IMR-90 (cell line): ENCODE measurements at regions not wholly inside any gene's neighbourhood (a gene's known extent, or its start where the extent isn't known, plus 50 kb on each side); places are given as distances from the start of the nearest gene placed in this dataset.

ENCODE experiments used
- ATAC-seq: fragments of 200-7000 bp; cut with Tn5 transposase; 2 replicates; pipeline ENCODE4 v1.9.1; 2020; ENCODE audit warnings: low read depth, mild to moderate bottlenecking, moderate library complexity
- BruUV-seq: library from RNA; stranded (reverse); fragments of 400-500 nt; replicated peaks from 2 replicates; lab custom pipeline; 2021; lab: Mats Ljungman, UMichigan
- CTCF ChIA-PET: fragments of 300-600 bp; formaldehyde crosslinking; extraction: SDS; loops from one replicate; lab custom pipeline; 2021; ENCODE audit warnings: antibody characterized with exemption; lab: Yijun Ruan, JAX
- POLR2A ChIA-PET: fragments of 300-600 bp; sonication (Branson Sonifier 250); formaldehyde crosslinking; loops from one replicate; lab custom pipeline; 2022; ENCODE audit warnings: antibody characterized with exemption; ENCODE audit not compliant: unreplicated experiment; lab: Charles Lee
- DNase-seq: peaks from one replicate; pipeline ENCODE4 v3.0.0; 2013
- H2AFZ ChIP-seq: replicated peaks from 2 replicates; pipeline ENCODE3; 2013; ENCODE audit warnings: low read length, mild to moderate bottlenecking; ENCODE audit not compliant: poor library complexity
- H2AK5ac ChIP-seq: 2 replicates; pipeline ENCODE4 v1.6.1; 2013; ENCODE audit warnings: low read depth, low read length, inconsistent platforms
- H2AK9ac ChIP-seq: replicated peaks from 2 replicates; pipeline ENCODE3; 2013; ENCODE audit warnings: mild to moderate bottlenecking, low read depth, low read length, moderate library complexity; ENCODE audit not compliant: poor library complexity
- H2BK120ac ChIP-seq: 2 replicates; pipeline ENCODE4 v1.6.1; 2013; ENCODE audit warnings: low read depth, low read length, inconsistent platforms
- H2BK15ac ChIP-seq: 3 replicates; pipeline ENCODE4 v1.6.1; 2013; ENCODE audit warnings: low read depth, low read length, inconsistent platforms
- H2BK20ac ChIP-seq: 2 replicates; pipeline ENCODE4 v1.6.1; 2013; ENCODE audit warnings: low read depth, mild to moderate bottlenecking, inconsistent platforms, low read length, moderate library complexity
- H2BK5ac ChIP-seq: 2 replicates; pipeline ENCODE4 v1.6.1; 2013; ENCODE audit warnings: mild to moderate bottlenecking, low read depth, low read length, inconsistent platforms; ENCODE audit not compliant: poor library complexity, severe bottlenecking
- H3K14ac ChIP-seq: replicated peaks from 2 replicates; pipeline ENCODE4 v1.6.1; 2013; ENCODE audit warnings: low read depth, low read length, inconsistent platforms
- H3K18ac ChIP-seq: 2 replicates; pipeline ENCODE4 v1.6.1; 2013; ENCODE audit warnings: low read depth, low read length, control low read depth
- H3K23ac ChIP-seq: 2 replicates; pipeline ENCODE4 v1.6.1; 2013; ENCODE audit warnings: low read depth, low read length, inconsistent platforms
- H3K27ac ChIP-seq: 2 replicates; pipeline ENCODE4 v1.5.1; 2013; ENCODE audit warnings: mild to moderate bottlenecking, control low read depth, low read length; ENCODE audit not compliant: insufficient read depth
- H3K27me3 ChIP-seq: 2 replicates; pipeline ENCODE4 v1.6.1; 2013; ENCODE audit warnings: low read length; ENCODE audit not compliant: control insufficient read depth, insufficient read depth
- H3K36me3 ChIP-seq: 2 replicates; pipeline ENCODE4 v1.6.1; 2013; ENCODE audit warnings: low read length, mixed read lengths; ENCODE audit not compliant: control insufficient read depth, insufficient read depth
- H3K4ac ChIP-seq: 2 replicates; pipeline ENCODE4 v1.6.1; 2013; ENCODE audit warnings: low read depth, low read length, inconsistent platforms
- H3K4me1 ChIP-seq: 2 replicates; pipeline ENCODE4 v1.6.1; 2013; ENCODE audit warnings: low read length, mixed read lengths; ENCODE audit not compliant: control insufficient read depth, insufficient read depth
- H3K4me2 ChIP-seq: 2 replicates; pipeline ENCODE4 v1.6.1; 2013; ENCODE audit warnings: low read depth, mild to moderate bottlenecking, control low read depth, low read length, moderate library complexity
- H3K4me3 ChIP-seq: 2 replicates; pipeline ENCODE4 v1.5.1; 2013; ENCODE audit warnings: low read depth, mild to moderate bottlenecking, control low read depth, low read length, moderate library complexity; ENCODE audit not compliant: insufficient read depth
- H3K56ac ChIP-seq: 2 replicates; pipeline ENCODE4 v1.6.1; 2013; ENCODE audit warnings: low read length, inconsistent platforms; ENCODE audit not compliant: insufficient read depth; ENCODE audit errors: extremely low read depth
- H3K79me1 ChIP-seq, 2 experiments: 2 replicates each; pipeline ENCODE4 v1.6.1; 2013; ENCODE audit warnings: low read length in 2 of 2, inconsistent platforms in 1 of 2, low read depth in 1 of 2
- H3K9ac ChIP-seq: 2 replicates; pipeline ENCODE4 v1.6.1; 2013; ENCODE audit warnings: low read depth, low read length, control low read depth
- H3K9me1 ChIP-seq: 2 replicates; pipeline ENCODE4 v1.6.1; 2013; ENCODE audit warnings: low read length, inconsistent platforms; ENCODE audit not compliant: insufficient read depth
- H3K9me3 ChIP-seq: 2 replicates; pipeline ENCODE4 v1.6.1; 2013; ENCODE audit warnings: low read length; ENCODE audit not compliant: control insufficient read depth, insufficient read depth
- H4K20me1 ChIP-seq: 2 replicates; pipeline ENCODE4 v1.6.1; 2013; ENCODE audit warnings: low read length, inconsistent platforms; ENCODE audit not compliant: insufficient read depth
- H4K5ac ChIP-seq: 2 replicates; pipeline ENCODE4 v1.6.1; 2013; ENCODE audit warnings: mild to moderate bottlenecking, low read depth, low read length, control low read depth
- H4K8ac ChIP-seq, 2 experiments: 2 replicates each; pipeline ENCODE4 v1.6.1; 2013; ENCODE audit warnings: low read depth in 2 of 2, low read length in 2 of 2, control low read depth in 1 of 2, inconsistent platforms in 1 of 2
- H4K91ac ChIP-seq: 2 replicates; pipeline ENCODE4 v1.6.1; 2013; ENCODE audit warnings: low read depth, low read length, inconsistent platforms; ENCODE audit not compliant: insufficient read depth
- MAFK ChIP-seq: IDR thresholded peaks from 2 replicates; pipeline ENCODE4 v1.6.1; 2012; ENCODE audit warnings: low read depth, low read length, improper control_type of control experiment
- WGBS, 2 experiments: methylation state at CpG; one replicate each; pipeline versions ENCODE4 v1.1.5 to v1.1.7; 2013; ENCODE audit warnings: missing lambda C conversion rate in 2 of 2; ENCODE audit not compliant: insufficient read length in 1 of 2; ENCODE audit errors: extremely low coverage in 2 of 2; 5-methylcytosine and 5-hydroxymethylcytosine counted together
- dilution Hi-C: fragments of 300-500 bp; cut with HindIII; formaldehyde crosslinking; loops from one replicate; pipeline ENCODE4 v1.14.3; 2018; ENCODE audit warnings: low sequenced_read_pairs; ENCODE audit not compliant: unreplicated experiment
- in situ Hi-C: fragments of 300-500 bp; cut with MboI; formaldehyde crosslinking; loops from 3 replicates; pipeline ENCODE4 v1.14.3; 2019; ENCODE audit warnings: low sequenced_read_pairs, inconsistent platforms, mixed read lengths
- intact Hi-C: fragments of 100-400 bp; cut with micrococcal nuclease; formaldehyde crosslinking; loops from 2 replicates; pipeline ENCODE4 v1.10.0; 2022

- in situ Hi-C loops (no loop called here), dilution Hi-C loops (no loop called here), intact Hi-C loops (no loop called here)
- Histone ChIP-seq H3K9me3 (no peaks in the 10 kb centered on the region), H2AK9ac (no peak overlapping the region), H3K56ac (no peak overlapping the region), H3K4me2 (no peak overlapping the region), H3K27ac (no peak overlapping the region), H4K8ac (no peak overlapping the region), H3K18ac (no peak overlapping the region), H3K4me3 (no peak overlapping the region), H3K4ac (no peak overlapping the region), H3K79me1 (no peaks in the 10 kb centered on the region), H4K20me1 (no peaks in the 10 kb centered on the region), H3K14ac (no peak overlapping the region), H3K36me3 (no peaks in the 10 kb centered on the region), H3K27me3 (peaks cover 23% of the 10 kb centered on the region), H3K9ac (no peak overlapping the region), H2BK15ac (no peak overlapping the region), H2BK5ac (no peak overlapping the region), H3K9me1 (no peaks in the 10 kb centered on the region), H2AK5ac (no peak overlapping the region), H4K91ac (no peak overlapping the region), H2BK20ac (no peak overlapping the region), H3K4me1 (no peaks in the 10 kb centered on the region), H2AFZ (no peak overlapping the region), H3K23ac (no peak overlapping the region), H2BK120ac (no peak overlapping the region), H4K5ac (no peak overlapping the region)
- ATAC-seq (no peak), DNase-seq (no peak)
- 100% methylated on average over 2 of the region's 2 CpGs; no CpG with 5 or more reads in 1 of the 2 experiments for WGBS, 2 experiments
- no TSS peak for BruUV-seq
- no peak for TF ChIP-seq MAFK
- ChIA-PET POLR2A (no interaction called here), CTCF (no interaction called here)
Observed at GRCh38 chr22:27593378-27593777, 208.2 kb downstream of the MN1 start.
